ENCODE measurements at regions not wholly inside any gene's neighbourhood (a gene's known extent, or its start where the extent isn't known, plus 50 kb on each side); places are given as distances from the start of the nearest gene placed in this dataset.

DNA sequence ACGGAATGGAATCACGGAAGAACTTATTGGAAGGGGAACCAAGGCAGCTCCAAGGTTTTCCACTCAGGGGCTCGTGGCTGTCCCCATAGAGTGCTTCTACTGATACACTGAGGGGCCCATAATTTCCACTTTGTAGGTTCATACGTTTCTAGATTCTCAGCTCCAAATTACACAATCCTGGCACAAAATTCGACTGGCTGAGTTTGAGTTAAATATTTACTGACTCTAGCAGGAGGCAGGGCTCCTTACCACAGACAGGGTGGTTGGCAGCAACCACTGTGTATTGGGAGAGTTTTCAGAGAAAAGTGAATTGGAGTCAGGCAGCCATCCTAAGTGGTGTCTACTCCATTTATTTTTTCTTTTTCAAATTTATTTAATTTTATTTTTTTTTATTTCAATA, 55.4 kb upstream of the SEC61G start:
- Histone ChIP-seq H3K27me3 (no peaks in the 10 kb centered on the region), H3K27ac (no peak overlapping the region), H3K36me3 (no peaks in the 10 kb centered on the region), H3K4me3 (no peak overlapping the region), H3K9me3 (no peaks in the 10 kb centered on the region), H3K4me1 (peaks cover 0 to 21% (median 11%) of the 10 kb centered on the region in 4 donors)
- DNase-seq = no peak
- TF ChIP-seq, protein P1, sequence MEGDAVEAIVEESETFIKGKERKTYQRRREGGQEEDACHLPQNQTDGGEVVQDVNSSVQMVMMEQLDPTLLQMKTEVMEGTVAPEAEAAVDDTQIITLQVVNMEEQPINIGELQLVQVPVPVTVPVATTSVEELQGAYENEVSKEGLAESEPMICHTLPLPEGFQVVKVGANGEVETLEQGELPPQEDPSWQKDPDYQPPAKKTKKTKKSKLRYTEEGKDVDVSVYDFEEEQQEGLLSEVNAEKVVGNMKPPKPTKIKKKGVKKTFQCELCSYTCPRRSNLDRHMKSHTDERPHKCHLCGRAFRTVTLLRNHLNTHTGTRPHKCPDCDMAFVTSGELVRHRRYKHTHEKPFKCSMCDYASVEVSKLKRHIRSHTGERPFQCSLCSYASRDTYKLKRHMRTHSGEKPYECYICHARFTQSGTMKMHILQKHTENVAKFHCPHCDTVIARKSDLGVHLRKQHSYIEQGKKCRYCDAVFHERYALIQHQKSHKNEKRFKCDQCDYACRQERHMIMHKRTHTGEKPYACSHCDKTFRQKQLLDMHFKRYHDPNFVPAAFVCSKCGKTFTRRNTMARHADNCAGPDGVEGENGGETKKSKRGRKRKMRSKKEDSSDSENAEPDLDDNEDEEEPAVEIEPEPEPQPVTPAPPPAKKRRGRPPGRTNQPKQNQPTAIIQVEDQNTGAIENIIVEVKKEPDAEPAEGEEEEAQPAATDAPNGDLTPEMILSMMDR (IDR thresholded peaks at IDR 0.05) = no peak
- intact Hi-C loops (cut with DNase I; ENCODE audit: low total_unique reads) = no loop called here

GRCh38 chr7:54817152-54817551, 58.1 kb upstream of the SEC61G start:
- intact Hi-C loops (cut with DNase I; ENCODE audit: low total_unique reads) = no loop called here
- no peak for DNase-seq
- Histone ChIP-seq H3K36me3 (no peaks in the 10 kb centered on the region), H3K27me3 (no peaks in the 10 kb centered on the region), H3K9me3 (no peaks in the 10 kb centered on the region), H3K27ac (no peak overlapping the region), H3K4me1 (peaks cover 0 to 6% (median 0%) of the 10 kb centered on the region in 4 donors), H3K4me3 (no peak overlapping the region)
- TF ChIP-seq, protein P1 (IDR thresholded peaks at IDR 0.05) = no peak

- H3K27ac ChIP-seq = no peak overlapping the region
- no peaks in the 10 kb centered on the region for H3K4me1 ChIP-seq
- H3K4me3 ChIP-seq = no peak overlapping the region
- TF ChIP-seq, protein P1 (IDR thresholded peaks at IDR 0.05) = no peak
- H3K27me3 ChIP-seq = no peaks in the 10 kb centered on the region
- no peaks in the 10 kb centered on the region for H3K36me3 ChIP-seq
- peaks cover 0 to 4% (median 0%) of the 10 kb centered on the region in 3 donors for H3K9me3 ChIP-seq
- DNase-seq = peak in 1 of 2 donors; percentile 36
- intact Hi-C loops (cut with DNase I; ENCODE audit: low total_unique reads) = no loop called here
Observed at GRCh38 chr7:54823776-54824175, 64.8 kb upstream of the SEC61G start.

DNA sequence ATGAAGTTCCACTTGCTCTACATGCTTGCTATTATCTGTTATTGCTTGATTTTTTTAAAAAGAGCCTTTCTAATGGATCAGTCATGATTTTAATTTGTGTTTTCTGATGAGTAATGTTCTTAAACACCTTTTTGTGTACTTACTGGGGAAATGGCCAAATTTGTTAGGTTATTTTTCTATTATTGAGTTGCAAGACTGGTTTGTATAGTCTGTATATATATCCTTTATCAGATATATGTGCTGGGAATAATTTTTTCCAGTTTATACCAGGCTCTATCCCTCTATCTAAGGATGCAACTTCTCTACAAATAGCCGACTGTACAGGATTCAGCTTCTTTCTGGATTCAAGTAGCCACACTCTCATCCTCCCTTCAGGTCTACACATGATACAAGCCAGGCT, 65.6 kb upstream of the SEC61G start:
- no peak overlapping the region for H3K4me3 ChIP-seq
- peaks cover 0 to 4% (median 0%) of the 10 kb centered on the region in 3 donors for H3K9me3 ChIP-seq
- H3K36me3 ChIP-seq = no peaks in the 10 kb centered on the region
- intact Hi-C loops (cut with DNase I; ENCODE audit: low total_unique reads) = no loop called here
- no peak for DNase-seq
- no peaks in the 10 kb centered on the region for H3K4me1 ChIP-seq
- TF ChIP-seq, protein P1 (IDR thresholded peaks at IDR 0.05) = no peak
- no peak overlapping the region for H3K27ac ChIP-seq
- H3K27me3 ChIP-seq = no peaks in the 10 kb centered on the region

- no peaks in the 10 kb centered on the region for H3K4me1 ChIP-seq
- H3K27me3 ChIP-seq = no peaks in the 10 kb centered on the region
- intact Hi-C loops (cut with DNase I; ENCODE audit: low total_unique reads) = no loop called here
- peaks cover 0 to 4% (median 0%) of the 10 kb centered on the region in 3 donors for H3K9me3 ChIP-seq
- TF ChIP-seq, protein P1 (IDR thresholded peaks at IDR 0.05) = no peak
- H3K4me3 ChIP-seq = no peak overlapping the region
- H3K36me3 ChIP-seq = no peaks in the 10 kb centered on the region
- H3K27ac ChIP-seq = no peak overlapping the region
- DNase-seq = no peak
Observed at GRCh38 chr7:54825368-54825767, 66.4 kb upstream of the SEC61G start.

- TF ChIP-seq, protein P1 (IDR thresholded peaks at IDR 0.05) = no peak
- H3K36me3 ChIP-seq = no peaks in the 10 kb centered on the region
- no peaks in the 10 kb centered on the region for H3K4me1 ChIP-seq
- no peaks in the 10 kb centered on the region for H3K27me3 ChIP-seq
- H3K4me3 ChIP-seq = no peak overlapping the region
- intact Hi-C loops (cut with DNase I; ENCODE audit: low total_unique reads) = no loop called here
- H3K9me3 ChIP-seq = peaks cover 0 to 4% (median 0%) of the 10 kb centered on the region in 3 donors
- DNase-seq = no peak
- no peak overlapping the region for H3K27ac ChIP-seq
Observed at GRCh38 chr7:54827734-54828133, 68.7 kb upstream of the SEC61G start.

Measured in tibial artery (tissue), 4 donors.